HS-5 (cell line): ENCODE measurements at regions not wholly inside any gene's neighbourhood (a gene's known extent, or its start where the extent isn't known, plus 50 kb on each side); places are given as distances from the start of the nearest gene placed in this dataset.
"Not testable (repeated sequence)": the region's sequence is repeated elsewhere in the genome, so short reads cannot be mapped to it uniquely, and the experiment has no call there.

ENCODE experiments used
- DNase-seq: peaks from one replicate; pipeline ENCODE4 v3.0.0-alpha.2; 2012; ENCODE audit warnings: low read depth

GRCh38 chr17:71864755-71865154 is 256.1 kb upstream of the SOX9 start:
- DNase-seq, result no peak

- DNase-seq, result no peak
Measured at GRCh38 chr17:71866095-71866494, 254.7 kb upstream of the SOX9 start.

- no peak for DNase-seq
Measured at GRCh38 chr17:71869293-71869692, 251.5 kb upstream of the SOX9 start.

- no peak for DNase-seq
Measured at GRCh38 chr17:71869841-71870545, 250.8 kb upstream of the SOX9 start.

GRCh38 chr17:71870546-71870862 is 250.3 kb upstream of the SOX9 start:
- DNase-seq, result no peak

- no peak for DNase-seq
Measured at GRCh38 chr17:71872843-71873485, 247.9 kb upstream of the SOX9 start.

GRCh38 chr17:71874773-71875172 is 246.0 kb upstream of the SOX9 start:
- not testable (repeated sequence) for DNase-seq

GRCh38 chr17:71878271-71878670 is 242.5 kb upstream of the SOX9 start:
- DNase-seq, result no peak

GRCh38 chr17:71878998-71879397 is 241.8 kb upstream of the SOX9 start:
- no peak for DNase-seq

GRCh38 chr17:71881041-71881440 is 239.8 kb upstream of the SOX9 start:
- no peak for DNase-seq

- DNase-seq, result no peak
Measured at GRCh38 chr17:71881581-71881980, 239.2 kb upstream of the SOX9 start.

- DNase-seq, result no peak
Measured at GRCh38 chr17:71883258-71883657, 237.6 kb upstream of the SOX9 start.

GRCh38 chr17:71883845-71884244 is 237.0 kb upstream of the SOX9 start:
- DNase-seq, result no peak

GRCh38 chr17:71885662-71886061 is 235.2 kb upstream of the SOX9 start:
- DNase-seq, result no peak

GRCh38 chr17:71899317-71899716 is 221.5 kb upstream of the SOX9 start:
- DNase-seq, result peak; percentile 52

GRCh38 chr17:71900621-71901229 is 220.1 kb upstream of the SOX9 start:
- DNase-seq, result peak; percentile 77

- DNase-seq, result no peak
Measured at GRCh38 chr17:71902894-71903506, 217.8 kb upstream of the SOX9 start.

- no peak for DNase-seq
Measured at GRCh38 chr17:71905376-71906031, 215.3 kb upstream of the SOX9 start.

- DNase-seq, result no peak
Measured at GRCh38 chr17:71909155-71909554, 211.7 kb upstream of the SOX9 start.

GRCh38 chr17:71910002-71910401 is 210.8 kb upstream of the SOX9 start:
- DNase-seq, result no peak

GRCh38 chr17:71914042-71914441 is 206.8 kb upstream of the SOX9 start:
- no peak for DNase-seq

- DNase-seq, result no peak
Measured at GRCh38 chr17:71914812-71915211, 206.0 kb upstream of the SOX9 start.

GRCh38 chr17:71917715-71918114 is 203.1 kb upstream of the SOX9 start:
- DNase-seq, result no peak
